ENCODE measurements at regions not wholly inside any gene's neighbourhood (a gene's known extent, or its start where the extent isn't known, plus 50 kb on each side); places are given as distances from the start of the nearest gene placed in this dataset.

GRCh38 chr22:49593509-49593908, 234.2 kb downstream of the BRD1 start:
- TF ChIP-seq CTCF (IDR thresholded peaks at IDR 0.05; ENCODE audit: low read depth, low read length) (no peak), POLR2A (IDR thresholded peaks at IDR 0.05; ENCODE audit: extremely low read depth, insufficient read length) (no peak)
- TF ChIP-seq, protein P1, sequence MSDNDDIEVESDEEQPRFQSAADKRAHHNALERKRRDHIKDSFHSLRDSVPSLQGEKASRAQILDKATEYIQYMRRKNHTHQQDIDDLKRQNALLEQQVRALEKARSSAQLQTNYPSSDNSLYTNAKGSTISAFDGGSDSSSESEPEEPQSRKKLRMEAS (IDR thresholded peaks at IDR 0.05; ENCODE audit: low read depth, low read length), result no peak

Data from NB4 (cell line).